H9 (cell line): ENCODE measurements at regions not wholly inside any gene's neighbourhood (a gene's known extent, or its start where the extent isn't known, plus 50 kb on each side); places are given as distances from the start of the nearest gene placed in this dataset.
"Not testable (repeated sequence)": the region's sequence is repeated elsewhere in the genome, so short reads cannot be mapped to it uniquely, and the experiment has no call there.

Experiments
- DNase-seq: peaks from one replicate; pipeline ENCODE4 v3.0.0-alpha.2; 2017
- H2AFZ ChIP-seq: one replicate; pipeline ENCODE4 v1.6.1; 2013; ENCODE audit warnings: mild to moderate bottlenecking, low read length, control low read depth, moderate library complexity
- H2AK5ac ChIP-seq: 2 replicates; pipeline ENCODE4 v1.6.1; 2013; ENCODE audit warnings: low read length, control low read depth, mixed read lengths; ENCODE audit not compliant: insufficient read length
- H2BK120ac ChIP-seq: one replicate; pipeline ENCODE4 v1.6.1; 2013; ENCODE audit warnings: low read depth, mild to moderate bottlenecking, low read length, control low read depth, inconsistent platforms; ENCODE audit not compliant: poor library complexity, severe bottlenecking
- H2BK12ac ChIP-seq: 2 replicates; pipeline ENCODE4 v1.6.1; 2013; ENCODE audit warnings: low read length, control low read depth, mixed read lengths, low read depth; ENCODE audit not compliant: insufficient read length
- H2BK15ac ChIP-seq: 2 replicates; pipeline ENCODE4 v1.6.1; 2013; ENCODE audit warnings: low read depth, low read length, control low read depth
- H2BK20ac ChIP-seq: one replicate; pipeline ENCODE4 v1.6.1; 2013; ENCODE audit warnings: low read depth, mild to moderate bottlenecking, low read length, control low read depth, inconsistent platforms; ENCODE audit not compliant: poor library complexity, severe bottlenecking
- H2BK5ac ChIP-seq: 2 replicates; pipeline ENCODE4 v1.6.1; 2013; ENCODE audit warnings: low read length, control low read depth, mixed read lengths; ENCODE audit not compliant: insufficient read length
- H3K14ac ChIP-seq: 2 replicates; pipeline ENCODE4 v1.6.1; 2013; ENCODE audit warnings: low read length, control low read depth; ENCODE audit not compliant: insufficient read depth
- H3K18ac ChIP-seq: 2 replicates; pipeline ENCODE4 v1.6.1; 2013; ENCODE audit warnings: low read depth, mild to moderate bottlenecking, mixed read lengths, low read length, control low read depth; ENCODE audit not compliant: insufficient read length
- H3K23ac ChIP-seq: 2 replicates; pipeline ENCODE4 v1.6.1; 2013; ENCODE audit warnings: low read length, control low read depth, mixed read lengths, low read depth; ENCODE audit not compliant: insufficient read length
- H3K23me2 ChIP-seq: 2 replicates; pipeline ENCODE4 v1.6.1; 2013; ENCODE audit warnings: low read depth, mild to moderate bottlenecking, mixed read lengths, low read length, control low read depth; ENCODE audit not compliant: insufficient read length, poor library complexity, severe bottlenecking
- H3K27ac ChIP-seq: 2 replicates; pipeline ENCODE4 v1.5.1; 2013; ENCODE audit warnings: low read length, control low read depth, mixed read lengths, low read depth; ENCODE audit not compliant: insufficient read length
- H3K27me3 ChIP-seq: 2 replicates; pipeline ENCODE4 v1.6.1; 2013; ENCODE audit warnings: low read length, control low read depth, inconsistent platforms; ENCODE audit not compliant: insufficient read depth
- H3K4ac ChIP-seq: 2 replicates; pipeline ENCODE4 v1.6.1; 2013; ENCODE audit warnings: low read depth, mild to moderate bottlenecking, control low read depth, inconsistent platforms, low read length, moderate library complexity
- H3K4me1 ChIP-seq: 2 replicates; pipeline ENCODE4 v1.6.1; 2013; ENCODE audit warnings: low read length, control low read depth, inconsistent platforms; ENCODE audit not compliant: insufficient read depth
- H3K4me2 ChIP-seq: 2 replicates; pipeline ENCODE4 v1.6.1; 2013; ENCODE audit warnings: low read length, control low read depth, mixed read lengths; ENCODE audit not compliant: insufficient read length, insufficient read depth
- H3K56ac ChIP-seq: 2 replicates; pipeline ENCODE4 v1.6.1; 2013; ENCODE audit warnings: low read depth, mild to moderate bottlenecking, mixed read lengths, low read length, control low read depth; ENCODE audit not compliant: insufficient read length
- H3K79me1 ChIP-seq: 2 replicates; pipeline ENCODE4 v1.6.1; 2013; ENCODE audit warnings: low read depth, mild to moderate bottlenecking, moderate library complexity, low read length, control low read depth, inconsistent platforms; ENCODE audit not compliant: insufficient read depth, poor library complexity, severe bottlenecking
- H3K79me2 ChIP-seq: 2 replicates; pipeline ENCODE4 v1.6.1; 2013; ENCODE audit warnings: low read length, control low read depth, inconsistent platforms; ENCODE audit not compliant: insufficient read depth
- H3K9ac ChIP-seq: 2 replicates; pipeline ENCODE4 v1.6.1; 2013; ENCODE audit warnings: low read length, control low read depth, mixed read lengths; ENCODE audit not compliant: insufficient read length; ENCODE audit errors: extremely low read depth
- H3K9me3 ChIP-seq: one replicate; pipeline ENCODE4 v1.6.1; 2013; ENCODE audit warnings: low read depth, low read length, inconsistent platforms; ENCODE audit not compliant: control insufficient read depth
- H3T11ph ChIP-seq: one replicate; pipeline ENCODE4 v1.6.1; 2013; ENCODE audit warnings: mild to moderate bottlenecking, low read length, control low read depth, inconsistent platforms
- H4K20me1 ChIP-seq: one replicate; pipeline ENCODE4 v1.6.1; 2013; ENCODE audit not compliant: control insufficient read depth, insufficient read length, insufficient read depth
- H4K5ac ChIP-seq: 2 replicates; pipeline ENCODE4 v1.6.1; 2013; ENCODE audit warnings: low read depth, mild to moderate bottlenecking, mixed read lengths, low read length, control low read depth; ENCODE audit not compliant: insufficient read length
- H4K8ac ChIP-seq: replicated peaks from 2 replicates; pipeline ENCODE4 v1.6.1; 2013; ENCODE audit warnings: low read length, control low read depth, mixed read lengths, low read depth; ENCODE audit not compliant: insufficient read length
- H4K91ac ChIP-seq: 2 replicates; pipeline ENCODE4 v1.6.1; 2013; ENCODE audit warnings: low read depth, mild to moderate bottlenecking, moderate library complexity, mixed read lengths, low read length, control low read depth; ENCODE audit not compliant: insufficient read length
- H3K27ac Mint-ChIP-seq, 3 experiments: 2 replicates in 2 of 3; 3 replicates in 1 of 3; pipeline ENCODE4 v1.8.0; 2020 to 2021; ENCODE audit warnings: mixed read lengths in 3 of 3, mild to moderate bottlenecking in 1 of 3, moderate library complexity in 1 of 3
- H3K27me3 Mint-ChIP-seq: 2 replicates; pipeline ENCODE4 v1.8.0; 2021; ENCODE audit warnings: low read depth, mild to moderate bottlenecking, moderate library complexity, mixed read lengths
- H3K36me3 Mint-ChIP-seq, 3 experiments: 2 replicates in 2 of 3; 3 replicates in 1 of 3; pipeline ENCODE4 v1.8.0; 2020 to 2021; ENCODE audit warnings: low read depth in 3 of 3, mixed read lengths in 3 of 3; ENCODE audit not compliant: insufficient read depth in 1 of 3
- H3K4me1 Mint-ChIP-seq, 2 experiments: 2 replicates each; pipeline ENCODE4 v1.8.0; 2020; ENCODE audit warnings: mixed read lengths in 2 of 2
- H3K4me3 Mint-ChIP-seq, 2 experiments: 2 replicates in 1 of 2; 3 replicates in 1 of 2; pipeline ENCODE4 v1.8.0; 2020 to 2021; ENCODE audit warnings: mild to moderate bottlenecking in 2 of 2, mixed read lengths in 2 of 2, moderate library complexity in 1 of 2
- H3K9me3 Mint-ChIP-seq, 2 experiments: 2 replicates in 1 of 2; 3 replicates in 1 of 2; pipeline ENCODE4 v1.8.0; 2020; ENCODE audit warnings: mild to moderate bottlenecking in 2 of 2, mixed read lengths in 2 of 2, moderate library complexity in 1 of 2
- whole genome bisulfite sequencing: extraction: QIAGEN DNeasy Blood & Tissue Kit; methylation state at CpG from one replicate; pipeline ENCODE4 v1.1.7; 2013; ENCODE audit warnings: missing lambda C conversion rate, low lambda C conversion rate, mixed read lengths; ENCODE audit not compliant: insufficient read length; ENCODE audit errors: extremely low coverage; 5-methylcytosine and 5-hydroxymethylcytosine counted together

DNA sequence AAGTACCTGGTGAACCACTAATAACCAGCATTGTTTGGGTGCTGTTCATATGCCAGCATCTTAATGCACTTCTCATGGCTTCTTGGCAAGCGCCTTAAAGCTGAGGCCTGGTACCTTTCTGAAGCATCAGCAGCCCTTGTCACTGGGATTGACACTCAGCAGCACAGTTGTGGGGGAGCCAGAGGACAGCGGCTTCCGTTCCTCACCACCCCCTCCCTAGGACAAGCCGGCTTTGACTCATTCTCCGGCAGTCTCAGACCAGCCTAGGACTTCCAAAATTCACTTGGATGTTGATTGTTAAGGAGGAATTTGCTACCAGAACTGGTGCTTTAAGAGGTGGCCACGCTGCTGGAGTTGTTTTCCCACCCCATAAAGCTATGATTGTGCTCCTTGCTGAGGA, 64.7 kb upstream of the MTLN start:
- H3K79me1 ChIP-seq, DNase-seq, H2BK12ac ChIP-seq, H3K9me3 Mint-ChIP-seq, H4K5ac ChIP-seq, H3K4me1 ChIP-seq, H2BK20ac ChIP-seq, H3K18ac ChIP-seq, H3K4me1 Mint-ChIP-seq, H3K56ac ChIP-seq, H3K9ac ChIP-seq, H3K27me3 Mint-ChIP-seq, H3T11ph ChIP-seq, H2AFZ ChIP-seq, H3K27ac Mint-ChIP-seq, H3K14ac ChIP-seq, H2AK5ac ChIP-seq, H3K36me3 Mint-ChIP-seq, H2BK15ac ChIP-seq, H3K23ac ChIP-seq, H3K9me3 ChIP-seq, H3K4me2 ChIP-seq, H2BK5ac ChIP-seq, H4K91ac ChIP-seq, H3K27me3 ChIP-seq, H3K27ac ChIP-seq, H3K23me2 ChIP-seq, H4K8ac ChIP-seq, H3K79me2 ChIP-seq, H4K20me1 ChIP-seq, H3K4me3 Mint-ChIP-seq, H3K4ac ChIP-seq, H2BK120ac ChIP-seq: not testable (repeated sequence)
- WGBS = no CpG with 5 or more reads among the region's 6 CpGs

DNA sequence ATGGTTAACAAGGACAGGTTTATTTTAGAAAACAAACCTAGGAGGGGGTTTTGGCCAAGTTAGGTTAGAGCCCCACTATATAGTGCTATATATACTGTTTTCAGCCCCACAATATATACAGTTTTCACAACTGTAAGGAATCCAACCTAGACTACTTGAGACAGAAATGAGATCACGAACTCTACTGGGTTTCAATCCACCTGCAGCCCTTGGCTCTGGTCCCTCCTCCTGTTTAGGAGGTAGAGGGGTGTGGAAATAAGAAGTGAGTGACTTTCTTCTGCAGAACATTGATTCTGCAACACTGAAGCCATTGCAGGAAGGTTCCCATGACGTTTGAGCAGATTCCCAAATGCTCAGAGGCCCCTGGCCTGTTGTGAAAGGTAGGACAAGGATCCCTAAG, 63.7 kb upstream of the MTLN start:
- not testable (repeated sequence) for H2AK5ac ChIP-seq, H4K91ac ChIP-seq, H2BK5ac ChIP-seq, H4K8ac ChIP-seq, H3K23me2 ChIP-seq, H3K27me3 Mint-ChIP-seq, H3K79me2 ChIP-seq, H2AFZ ChIP-seq, H3K9me3 Mint-ChIP-seq, H4K20me1 ChIP-seq, H3K14ac ChIP-seq, H3K9ac ChIP-seq, H3K27ac ChIP-seq, H3K23ac ChIP-seq, H3K4me3 Mint-ChIP-seq, H3K4me1 ChIP-seq, DNase-seq, H3K36me3 Mint-ChIP-seq, H3K4me1 Mint-ChIP-seq, H3K56ac ChIP-seq, H3K79me1 ChIP-seq, H3T11ph ChIP-seq, H3K4ac ChIP-seq, H3K18ac ChIP-seq, H4K5ac ChIP-seq, H3K27ac Mint-ChIP-seq, H3K9me3 ChIP-seq, H2BK12ac ChIP-seq, H2BK15ac ChIP-seq, H2BK120ac ChIP-seq, H2BK20ac ChIP-seq, H3K27me3 ChIP-seq, H3K4me2 ChIP-seq
- WGBS = no CpG with 5 or more reads among the region's 2 CpGs

DNA sequence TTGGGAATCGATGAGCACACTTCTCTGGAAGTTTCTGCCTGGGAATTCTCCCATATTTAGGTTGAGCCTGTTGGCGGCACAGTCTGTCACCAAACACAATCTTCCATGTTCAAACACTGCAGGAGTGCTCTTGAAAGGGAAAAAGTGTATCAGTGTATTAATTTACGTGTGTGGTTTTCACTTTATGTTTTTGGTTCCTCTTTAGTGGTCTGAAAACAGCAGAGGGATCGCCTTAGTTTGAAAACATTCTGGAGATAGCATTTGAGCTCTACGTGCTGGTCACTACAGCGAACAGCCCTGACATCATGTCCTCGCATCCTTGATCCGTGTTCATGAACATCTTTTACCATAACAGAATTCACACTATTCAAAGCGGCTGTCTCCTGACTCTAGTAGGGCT, 57.3 kb upstream of the MTLN start:
- not testable (repeated sequence) for H3K9me3 ChIP-seq, H3K9ac ChIP-seq, DNase-seq, H3K27me3 ChIP-seq, H3K27me3 Mint-ChIP-seq, H4K20me1 ChIP-seq, H3K23ac ChIP-seq, H4K5ac ChIP-seq, H3K14ac ChIP-seq, H3K4me2 ChIP-seq, H2AFZ ChIP-seq, H3K9me3 Mint-ChIP-seq, H3K4me1 ChIP-seq, H2BK5ac ChIP-seq, H3K4me1 Mint-ChIP-seq, H3K79me1 ChIP-seq, H3K4me3 Mint-ChIP-seq, H3K18ac ChIP-seq, H2BK15ac ChIP-seq, H3K79me2 ChIP-seq, H3K56ac ChIP-seq, H4K8ac ChIP-seq, H3T11ph ChIP-seq, H2BK20ac ChIP-seq, H4K91ac ChIP-seq, H3K27ac ChIP-seq, H2AK5ac ChIP-seq, H3K27ac Mint-ChIP-seq, H2BK12ac ChIP-seq, H3K4ac ChIP-seq, H3K36me3 Mint-ChIP-seq, H2BK120ac ChIP-seq, H3K23me2 ChIP-seq
- no CpG with 5 or more reads among the region's 9 CpGs for WGBS
